HepG2 (cell line): ENCODE measurements at regions not wholly inside any gene's neighbourhood (a gene's known extent, or its start where the extent isn't known, plus 50 kb on each side); places are given as distances from the start of the nearest gene placed in this dataset.

Source experiments
- CEBPB ChIP-seq: IDR thresholded peaks from 2 replicates; pipeline ENCODE4 v1.6.1; 2011; ENCODE audit warnings: low read depth, low read length, improper control_type of control experiment, borderline replicate concordance
- POLR2AphosphoS5 ChIP-seq: IDR thresholded peaks from 2 replicates; pipeline ENCODE4 v1.6.1; 2012; ENCODE audit warnings: low read depth, low read length
- ZNF232 ChIP-seq: sonication (generic); formaldehyde crosslinking; IDR thresholded peaks from 2 replicates; pipeline ENCODE4 v1.4.0; 2020; ENCODE audit warnings: missing genetic modification reagents, borderline replicate concordance

- TF ChIP-seq ZNF232 (CRISPR knock-in tag) (no peak), CEBPB (peak; percentile 71; the same call in 1 of the 2 replicates), POLR2AphosphoS5 (no peak)
Observed at GRCh38 chr4:72899214-72899613, 170.3 kb downstream of the COX18 start.
